HepG2 (cell line): ENCODE measurements at regions not wholly inside any gene's neighbourhood (a gene's known extent, or its start where the extent isn't known, plus 50 kb on each side); places are given as distances from the start of the nearest gene placed in this dataset.

Source experiments
- ATF7-NPFF ChIP-seq: sonication (generic); formaldehyde crosslinking; IDR thresholded peaks from 2 replicates; pipeline ENCODE4 v1.8.1; 2023; ENCODE audit warnings: mild to moderate bottlenecking, low read depth, missing genetic modification reagents, moderate library complexity
- CTCF ChIP-seq: sonication (generic); formaldehyde crosslinking; IDR thresholded peaks from 2 replicates; pipeline ENCODE4 v1.5.0; 2020; ENCODE audit warnings: mild to moderate bottlenecking, missing genetic modification reagents, moderate library complexity
- FOXJ3 ChIP-seq: sonication (generic); formaldehyde crosslinking; IDR thresholded peaks from 2 replicates; pipeline ENCODE4 v1.4.0; 2020; ENCODE audit warnings: missing genetic modification reagents, mild to moderate bottlenecking, borderline replicate concordance
- KDM1A ChIP-seq: IDR thresholded peaks from 2 replicates; pipeline ENCODE4 v1.6.1; 2016; ENCODE audit warnings: missing compliant biosample characterization
- MXI1 ChIP-seq: IDR thresholded peaks from 3 replicates; pipeline ENCODE4 v1.6.1; 2012; ENCODE audit warnings: low read depth, low read length, inconsistent platforms, borderline replicate concordance
- PRMT3 ChIP-seq: sonication (generic); formaldehyde crosslinking; IDR thresholded peaks from 2 replicates; pipeline ENCODE4 v1.8.1; 2022; ENCODE audit warnings: low read depth, mild to moderate bottlenecking, moderate library complexity, missing genetic modification reagents, borderline replicate concordance
- SKIL ChIP-seq: sonication (generic); formaldehyde crosslinking; IDR thresholded peaks from 2 replicates; pipeline ENCODE4 v1.8.0; 2022; ENCODE audit warnings: missing genetic modification reagents, mild to moderate bottlenecking, moderate library complexity, borderline replicate concordance
- ZNF18 ChIP-seq: sonication (generic); formaldehyde crosslinking; IDR thresholded peaks from 2 replicates; pipeline ENCODE4 v1.8.0; 2022; ENCODE audit warnings: mild to moderate bottlenecking, missing genetic modification reagents; ENCODE audit not compliant: insufficient replicate concordance
- ZNF280B ChIP-seq: sonication (generic); formaldehyde crosslinking; IDR thresholded peaks from 2 replicates; pipeline ENCODE4 v1.5.0; 2020; ENCODE audit warnings: missing genetic modification reagents, mild to moderate bottlenecking, borderline replicate concordance
- ZNF362 ChIP-seq: sonication (generic); formaldehyde crosslinking; IDR thresholded peaks from 2 replicates; pipeline ENCODE4 v1.4.0; 2020; ENCODE audit warnings: missing genetic modification reagents, mild to moderate bottlenecking, borderline replicate concordance

- no peak for TF ChIP-seq ZNF362 (CRISPR knock-in tag)
- TF ChIP-seq KDM1A (CRISPR knock-in tag), result no peak
- no peak for TF ChIP-seq PRMT3
- TF ChIP-seq CTCF (CRISPR knock-in tag), result no peak
- no peak for TF ChIP-seq MXI1
- no peak for TF ChIP-seq ZNF280B (CRISPR knock-in tag)
- no peak for TF ChIP-seq FOXJ3 (CRISPR knock-in tag)
- no peak for TF ChIP-seq SKIL (CRISPR knock-in tag)
- TF ChIP-seq ATF7-NPFF (CRISPR knock-in tag), result no peak
- TF ChIP-seq ZNF18, result no peak
Measured at GRCh38 chr7:12796397-12797127, 109.1 kb downstream of the ARL4A start.
